Psoas muscle (tissue), 7 donors: ENCODE measurements at regions not wholly inside any gene's neighbourhood (a gene's known extent, or its start where the extent isn't known, plus 50 kb on each side); places are given as distances from the start of the nearest gene placed in this dataset.

Experiments used
- ATAC-seq, 4 donors: fragments of 200-7000 bp; cut with Tn5 transposase; one replicate each; pipeline ENCODE4 v1.9.1; 2020; ENCODE audit warnings: moderate library complexity in 3 of 4, mild to moderate bottlenecking in 2 of 4
- DNase-seq, 2 donors: peaks; one replicate each; pipeline ENCODE4 v3.0.0-alpha.2; 2020
- H3K27ac ChIP-seq: fragments of 200-600 bp; one replicate; pipeline ENCODE4 v1.8.0; 2022
- H3K27me3 ChIP-seq, 3 donors: fragments of 200-600 bp in 1 of 3; one replicate each; pipeline versions ENCODE4 v1.6.1 to v1.8.0; 2013 to 2022; ENCODE audit warnings: low read length in 2 of 3, mild to moderate bottlenecking in 2 of 3, moderate library complexity in 1 of 3; ENCODE audit not compliant: insufficient read depth in 3 of 3
- H3K36me3 ChIP-seq, 2 donors: fragments of 200-600 bp in 1 of 2; one replicate each; pipeline versions ENCODE4 v1.6.1 to v1.8.0; 2013 to 2022; ENCODE audit warnings: low read depth in 1 of 2, mild to moderate bottlenecking in 1 of 2, moderate library complexity in 1 of 2; ENCODE audit not compliant: insufficient read depth in 1 of 2
- H3K4me1 ChIP-seq: fragments of 200-600 bp; one replicate; pipeline ENCODE4 v1.8.0; 2022
- H3K4me3 ChIP-seq: fragments of 200-600 bp; one replicate; pipeline ENCODE4 v1.8.0; 2022; ENCODE audit warnings: mild to moderate bottlenecking
- H3K9me3 ChIP-seq: fragments of 200-600 bp; one replicate; pipeline ENCODE4 v1.8.0; 2022
- CTCF ChIP-seq: fragments of 200-600 bp; IDR thresholded peaks from one replicate; pipeline ENCODE4 v1.8.0; 2022; ENCODE audit warnings: antibody characterized with exemption
- WGBS, 3 donors: extraction: QIAGEN DNeasy Blood & Tissue Kit; methylation state at CpG; one replicate each; pipeline versions ENCODE4 v1.1.6 to v1.1.7; 2013; 5-methylcytosine and 5-hydroxymethylcytosine counted together
- intact Hi-C, 2 donors: fragments of 100-400 bp; cut with DNase I; formaldehyde crosslinking; loops; one replicate each; pipeline versions ENCODE4 v1.11.0 to v1.14.2; 2022
- donor health status: healthy with polysubstance abuse.
- donor health status: DM: no; HTN: no; CAD: no; lungs with moderate emphysema.
- donor health status: Bipolar disorder and iron deficiency.
- donor health status: healthy.
- donor health status: DM: yes; HTN: yes; CAD: no.
- donor health status: DM: no; HTN: no; CAD: no.
- donor health status: DM: yes; HTN: yes; CAD: no.

- TF ChIP-seq CTCF: no peak
- no peak for ATAC-seq
These were observed 324.7 kb upstream of the USP24 start for GRCh38 chr1:55539652-55540512.

GRCh38 chr1:55538428-55538827 is 323.3 kb upstream of the USP24 start:
- Histone ChIP-seq H3K4me3 (no peak overlapping the region), H3K9me3 (no peaks in the 10 kb centered on the region), H3K27me3 (no peaks in the 10 kb centered on the region), H3K27ac (no peak overlapping the region), H3K4me1 (no peaks in the 10 kb centered on the region), H3K36me3 (no peaks in the 10 kb centered on the region)
- DNase-seq: no peak
- ATAC-seq: no peak
- intact Hi-C loops: no loop called here
- no peak for TF ChIP-seq CTCF
- 95 to 100% (median 96%) methylated on average over 2 of the region's 2 CpGs for WGBS, 3 donors

More at GRCh38 chr1:55539652-55540512, 324.7 kb upstream of the USP24 start:
- no peak for DNase-seq
- H3K27ac ChIP-seq: no peak overlapping the region
- intact Hi-C loops: no loop called here
- no peak overlapping the region for H3K4me3 ChIP-seq
- no peaks in the 10 kb centered on the region for H3K9me3 ChIP-seq
- H3K4me1 ChIP-seq: no peaks in the 10 kb centered on the region
- no peaks in the 10 kb centered on the region for H3K36me3 ChIP-seq
- 78 to 85% (median 81%) methylated on average over 5 of the region's 5 CpGs for WGBS, 3 donors
- no peaks in the 10 kb centered on the region for H3K27me3 ChIP-seq

- ATAC-seq (no peak), DNase-seq (no peak)
- Histone ChIP-seq H3K27ac (no peak overlapping the region), H3K4me1 (no peaks in the 10 kb centered on the region), H3K36me3 (no peaks in the 10 kb centered on the region), H3K27me3 (no peaks in the 10 kb centered on the region), H3K9me3 (no peaks in the 10 kb centered on the region), H3K4me3 (no peak overlapping the region)
- intact Hi-C loops: no loop called here
- 63 to 80% (median 65%) methylated on average over 2 of the region's 2 CpGs for WGBS, 3 donors
- TF ChIP-seq CTCF: no peak
These were observed 321.3 kb upstream of the USP24 start for GRCh38 chr1:55536545-55536865.

GRCh38 chr1:55535724-55536544 is 320.8 kb upstream of the USP24 start:
- TF ChIP-seq CTCF: no peak
- H3K27ac ChIP-seq: no peak overlapping the region
- H3K4me3 ChIP-seq: no peak overlapping the region
- no peaks in the 10 kb centered on the region for H3K4me1 ChIP-seq
- no peak for ATAC-seq
- H3K9me3 ChIP-seq: no peaks in the 10 kb centered on the region
- DNase-seq: no peak
- no peaks in the 10 kb centered on the region for H3K27me3 ChIP-seq
- WGBS, 3 donors: 78 to 88% (median 81%) methylated on average over 4 of the region's 4 CpGs
- no peaks in the 10 kb centered on the region for H3K36me3 ChIP-seq
- intact Hi-C loops: no loop called here
